NCI-H82 treated with DMSO at 0.1 percent for 48 hours (cell line): ENCODE measurements at regions not wholly inside any gene's neighbourhood (a gene's known extent, or its start where the extent isn't known, plus 50 kb on each side); places are given as distances from the start of the nearest gene placed in this dataset.

ENCODE experiments used
- DNase-seq: peaks from one replicate; lab custom pipeline; 2025; ENCODE audit not compliant: unreplicated experiment; lab: John Stamatoyannopoulos, UW

GRCh38 chr15:97728791-97729190 lies 231.7 kb upstream of the ARRDC4 start:
- no peak for DNase-seq

- DNase-seq: no peak
These were observed 231.2 kb upstream of the ARRDC4 start for GRCh38 chr15:97729270-97729669.

- DNase-seq: no peak
These were observed 230.2 kb upstream of the ARRDC4 start for GRCh38 chr15:97730315-97730714.

GRCh38 chr15:97731859-97732258 lies 228.6 kb upstream of the ARRDC4 start:
- no peak for DNase-seq

GRCh38 chr15:97733373-97733772 lies 227.1 kb upstream of the ARRDC4 start:
- DNase-seq: no peak

- no peak for DNase-seq
These were observed 223.8 kb upstream of the ARRDC4 start for GRCh38 chr15:97736748-97737147.

GRCh38 chr15:97745481-97746071 lies 214.9 kb upstream of the ARRDC4 start:
- peak; percentile 24 for DNase-seq

GRCh38 chr15:97747342-97747741 lies 213.2 kb upstream of the ARRDC4 start:
- DNase-seq: no peak

GRCh38 chr15:97748576-97748975 lies 211.9 kb upstream of the ARRDC4 start:
- no peak for DNase-seq

- no peak for DNase-seq
These were observed 210.4 kb upstream of the ARRDC4 start for GRCh38 chr15:97750060-97750459.

GRCh38 chr15:97755726-97756125 lies 204.8 kb upstream of the ARRDC4 start:
- no peak for DNase-seq

GRCh38 chr15:97759363-97759762 lies 201.1 kb upstream of the ARRDC4 start:
- DNase-seq: no peak

- no peak for DNase-seq
These were observed 199.4 kb upstream of the ARRDC4 start for GRCh38 chr15:97761110-97761509.

- no peak for DNase-seq
These were observed 177.3 kb upstream of the ARRDC4 start for GRCh38 chr15:97783240-97783639.

GRCh38 chr15:97786741-97787140 lies 173.8 kb upstream of the ARRDC4 start:
- no peak for DNase-seq

- no peak for DNase-seq
These were observed 170.3 kb upstream of the ARRDC4 start for GRCh38 chr15:97790180-97790579.

GRCh38 chr15:97791824-97792792 lies 168.4 kb upstream of the ARRDC4 start:
- no peak for DNase-seq

- DNase-seq: no peak
These were observed 155.6 kb upstream of the ARRDC4 start for GRCh38 chr15:97804950-97805349.

- DNase-seq: no peak
These were observed 153.7 kb upstream of the ARRDC4 start for GRCh38 chr15:97806766-97807165.

GRCh38 chr15:97815835-97816234 lies 144.7 kb upstream of the ARRDC4 start:
- DNase-seq: no peak

GRCh38 chr15:97817276-97817890 lies 143.1 kb upstream of the ARRDC4 start:
- DNase-seq: no peak

- DNase-seq: no peak
These were observed 124.5 kb upstream of the ARRDC4 start for GRCh38 chr15:97836003-97836402.
